ENCODE measurements at regions not wholly inside any gene's neighbourhood (a gene's known extent, or its start where the extent isn't known, plus 50 kb on each side); places are given as distances from the start of the nearest gene placed in this dataset.

GRCh38 chr10:128994598-128995143 lies 472.4 kb upstream of the MGMT start:
- DNase-seq: no peak

GRCh38 chr10:128995676-128996075 lies 471.4 kb upstream of the MGMT start:
- DNase-seq: no peak

- no peak for DNase-seq
Observed at GRCh38 chr10:128996092-128996491, 470.9 kb upstream of the MGMT start.

GRCh38 chr10:128998101-128998805 lies 468.8 kb upstream of the MGMT start:
- DNase-seq: no peak

- no peak for DNase-seq
Observed at GRCh38 chr10:129004398-129004797, 462.6 kb upstream of the MGMT start.

- DNase-seq: no peak
Observed at GRCh38 chr10:129005080-129005479, 462.0 kb upstream of the MGMT start.

- DNase-seq: no peak
Observed at GRCh38 chr10:129005804-129006203, 461.2 kb upstream of the MGMT start.

- DNase-seq: no peak
Observed at GRCh38 chr10:129018511-129018910, 448.5 kb upstream of the MGMT start.

- no peak for DNase-seq
Observed at GRCh38 chr10:129020651-129021330, 446.2 kb upstream of the MGMT start.

GRCh38 chr10:129021594-129022304 lies 445.3 kb upstream of the MGMT start:
- no peak for DNase-seq

GRCh38 chr10:129023082-129023481 lies 444.0 kb upstream of the MGMT start:
- no peak for DNase-seq

GRCh38 chr10:129024046-129024445 lies 443.0 kb upstream of the MGMT start:
- no peak for DNase-seq

GRCh38 chr10:129025787-129026186 lies 441.3 kb upstream of the MGMT start:
- DNase-seq: no peak

- DNase-seq: no peak
Observed at GRCh38 chr10:129027906-129028305, 439.1 kb upstream of the MGMT start.

- DNase-seq: no peak
Observed at GRCh38 chr10:129028451-129028850, 438.6 kb upstream of the MGMT start.

GRCh38 chr10:129029051-129029450 lies 438.0 kb upstream of the MGMT start:
- DNase-seq: no peak

GRCh38 chr10:129029851-129030602 lies 437.0 kb upstream of the MGMT start:
- DNase-seq: no peak

- DNase-seq: no peak
Observed at GRCh38 chr10:129030603-129030895, 436.5 kb upstream of the MGMT start.

GRCh38 chr10:129030996-129031843 lies 435.8 kb upstream of the MGMT start:
- peak; percentile 66 for DNase-seq

GRCh38 chr10:129031844-129032150 lies 435.2 kb upstream of the MGMT start:
- DNase-seq: no peak

GRCh38 chr10:129032372-129033313 lies 434.4 kb upstream of the MGMT start:
- no peak for DNase-seq
